ENCODE measurements at regions not wholly inside any gene's neighbourhood (a gene's known extent, or its start where the extent isn't known, plus 50 kb on each side); places are given as distances from the start of the nearest gene placed in this dataset.

- TF ChIP-seq POLR2A (IDR thresholded peaks at IDR 0.05; ENCODE audit: extremely low read depth, insufficient read length), result no peak
- TF ChIP-seq CTCF (IDR thresholded peaks at IDR 0.05; ENCODE audit: low read depth, low read length), result peak; percentile 43
- TF ChIP-seq MAX (IDR thresholded peaks at IDR 0.05; ENCODE audit: low read depth, low read length), result peak; percentile 13; the same call in 1 of the 2 replicates
Measured at GRCh38 chr6:4008324-4009047, 70.5 kb downstream of the FAM217A start.
